Activated CD8-positive, alpha-beta T cell treated with anti-CD3 and anti-CD28 coated beads for 36 hours (primary cell): ENCODE measurements at regions not wholly inside any gene's neighbourhood (a gene's known extent, or its start where the extent isn't known, plus 50 kb on each side); places are given as distances from the start of the nearest gene placed in this dataset.

ENCODE experiments used
- ATAC-seq: fragments of 200-7000 bp; cut with Tn5 transposase; one replicate; pipeline ENCODE4 v1.10.0; 2021; ENCODE audit warnings: mild to moderate bottlenecking, moderate library complexity
- CTCF ChIA-PET: fragments of 350-600 bp; sonication (Branson Sonifier 250); formaldehyde crosslinking; loops from one replicate; lab custom pipeline; 2021; ENCODE audit warnings: antibody characterized with exemption; lab: Charles Lee
- POLR2A ChIA-PET: fragments of 350-600 bp; sonication (Branson Sonifier 250); formaldehyde crosslinking; loops from one replicate; lab custom pipeline; 2021; ENCODE audit warnings: antibody characterized with exemption; lab: Charles Lee
- DNase-seq: peaks from one replicate; pipeline ENCODE4 v3.0.0-alpha.2; 2020
- H3K27ac Mint-ChIP-seq: one replicate; pipeline ENCODE4 v1.8.0; 2021; ENCODE audit warnings: mild to moderate bottlenecking, mixed read lengths
- H3K27me3 Mint-ChIP-seq: one replicate; pipeline ENCODE4 v1.8.0; 2021; ENCODE audit warnings: mixed read lengths
- H3K36me3 Mint-ChIP-seq: one replicate; pipeline ENCODE4 v1.8.0; 2021; ENCODE audit warnings: low read depth, mixed read lengths
- H3K4me1 Mint-ChIP-seq: one replicate; pipeline ENCODE4 v1.8.0; 2021; ENCODE audit warnings: low read depth, mixed read lengths
- H3K4me3 Mint-ChIP-seq: one replicate; pipeline ENCODE4 v1.8.0; 2021; ENCODE audit warnings: mild to moderate bottlenecking, moderate library complexity, mixed read lengths
- H3K9me3 Mint-ChIP-seq: one replicate; pipeline ENCODE4 v1.8.0; 2021; ENCODE audit warnings: mixed read lengths
- CTCF ChIP-seq: fragments of 200-600 bp; IDR thresholded peaks from one replicate; pipeline ENCODE4 v1.8.0; 2022; ENCODE audit warnings: antibody characterized with exemption, mild to moderate bottlenecking
- intact Hi-C: fragments of 100-400 bp; cut with micrococcal nuclease; formaldehyde crosslinking; loops from one replicate; pipeline ENCODE4 v1.10.0; 2022

GRCh38 chrX:129145385-129145784 lies 377.9 kb downstream of the SMARCA1 start:
- H3K27ac Mint-ChIP-seq: no peak overlapping the region
- no peak overlapping the region for H3K4me3 Mint-ChIP-seq
- H3K9me3 Mint-ChIP-seq: no peaks in the 10 kb centered on the region
- H3K27me3 Mint-ChIP-seq: no peaks in the 10 kb centered on the region
- ChIA-PET POLR2A (no interaction called here), CTCF (no interaction called here)
- H3K4me1 Mint-ChIP-seq: no peaks in the 10 kb centered on the region
- no peak for DNase-seq
- ATAC-seq: no peak
- intact Hi-C loops: no loop called here
- TF ChIP-seq CTCF: no peak
- H3K36me3 Mint-ChIP-seq: no peaks in the 10 kb centered on the region

GRCh38 chrX:129144172-129145038 lies 378.9 kb downstream of the SMARCA1 start:
- H3K4me3 Mint-ChIP-seq: no peak overlapping the region
- POLR2A ChIA-PET: no interaction called here
- ATAC-seq: no peak
- H3K27me3 Mint-ChIP-seq: no peaks in the 10 kb centered on the region
- H3K36me3 Mint-ChIP-seq: no peaks in the 10 kb centered on the region
- DNase-seq: no peak
- no peaks in the 10 kb centered on the region for H3K4me1 Mint-ChIP-seq
- CTCF ChIA-PET: no interaction called here
- no peaks in the 10 kb centered on the region for H3K9me3 Mint-ChIP-seq
- H3K27ac Mint-ChIP-seq: no peak overlapping the region
- no peak for TF ChIP-seq CTCF
- intact Hi-C loops: no loop called here

GRCh38 chrX:129139837-129140598 lies 383.3 kb downstream of the SMARCA1 start:
- POLR2A ChIA-PET: no interaction called here

GRCh38 chrX:129125122-129125914 lies 398.0 kb downstream of the SMARCA1 start:
- Mint-ChIP-seq H3K4me1 (no peaks in the 10 kb centered on the region), H3K27ac (no peak overlapping the region), H3K36me3 (no peaks in the 10 kb centered on the region), H3K9me3 (no peaks in the 10 kb centered on the region), H3K27me3 (peaks cover 2% of the 10 kb centered on the region), H3K4me3 (no peak overlapping the region)
- POLR2A ChIA-PET: no interaction called here
- no peak for ATAC-seq
- intact Hi-C loops: no loop called here
- no peak for TF ChIP-seq CTCF
- no peak for DNase-seq
- CTCF ChIA-PET: no interaction called here

More at GRCh38 chrX:129139837-129140598, 383.3 kb downstream of the SMARCA1 start:
- Mint-ChIP-seq H3K27me3 (no peaks in the 10 kb centered on the region), H3K4me1 (no peaks in the 10 kb centered on the region), H3K4me3 (no peak overlapping the region), H3K9me3 (no peaks in the 10 kb centered on the region), H3K36me3 (no peaks in the 10 kb centered on the region), H3K27ac (no peak overlapping the region)
- DNase-seq: no peak
- no peak for ATAC-seq
- intact Hi-C loops: no loop called here
- no peak for TF ChIP-seq CTCF
- CTCF ChIA-PET: no interaction called here
